GM18909 (cell line): ENCODE measurements at regions not wholly inside any gene's neighbourhood (a gene's known extent, or its start where the extent isn't known, plus 50 kb on each side); places are given as distances from the start of the nearest gene placed in this dataset.
"Not testable (repeated sequence)": the region's sequence is repeated elsewhere in the genome, so short reads cannot be mapped to it uniquely, and the experiment has no call there.

Experiments
- ATAC-seq: cut with Tn5 transposase; IDR thresholded peaks from one replicate; pipeline ENCODE4 v1.9.1; 2021; ENCODE audit warnings: mild to moderate bottlenecking; ENCODE audit not compliant: unreplicated experiment, poor library complexity

GRCh38 chr7:46904523-46904922, 677.4 kb downstream of the TNS3 start:
- not testable (repeated sequence) for ATAC-seq

- no peak for ATAC-seq
Measured at GRCh38 chr7:46902463-46902862, 679.4 kb downstream of the TNS3 start.

- ATAC-seq: no peak
Measured at GRCh38 chr7:46900312-46901263, 681.3 kb downstream of the TNS3 start.

GRCh38 chr7:46897381-46897780, 684.5 kb downstream of the TNS3 start:
- ATAC-seq: no peak

GRCh38 chr7:46886669-46887374, 695.1 kb downstream of the TNS3 start:
- ATAC-seq: no peak

GRCh38 chr7:46885167-46885566, 696.7 kb downstream of the TNS3 start:
- no peak for ATAC-seq

- ATAC-seq: no peak
Measured at GRCh38 chr7:46881507-46882127, 700.3 kb downstream of the TNS3 start.

GRCh38 chr7:46880508-46881196, 701.3 kb downstream of the TNS3 start:
- ATAC-seq: no peak

- ATAC-seq: no peak
Measured at GRCh38 chr7:46879783-46880182, 702.1 kb downstream of the TNS3 start.

GRCh38 chr7:46871516-46871915, 710.4 kb downstream of the TNS3 start:
- no peak for ATAC-seq

GRCh38 chr7:46864716-46865115, 717.2 kb downstream of the TNS3 start:
- no peak for ATAC-seq

GRCh38 chr7:46859963-46860475, 721.9 kb downstream of the TNS3 start:
- no peak for ATAC-seq

GRCh38 chr7:46855851-46856250, 726.1 kb downstream of the TNS3 start:
- ATAC-seq: no peak

GRCh38 chr7:46854958-46855473, 726.9 kb downstream of the TNS3 start:
- no peak for ATAC-seq

- ATAC-seq: no peak
Measured at GRCh38 chr7:46853451-46853850, 728.5 kb downstream of the TNS3 start.

GRCh38 chr7:46852795-46853194, 729.1 kb downstream of the TNS3 start:
- ATAC-seq: no peak

GRCh38 chr7:46850563-46851330, 731.2 kb downstream of the TNS3 start:
- ATAC-seq: no peak

GRCh38 chr7:46848944-46849343, 733.0 kb downstream of the TNS3 start:
- no peak for ATAC-seq

GRCh38 chr7:46848311-46848710, 733.6 kb downstream of the TNS3 start:
- no peak for ATAC-seq
